ENCODE measurements at regions not wholly inside any gene's neighbourhood (a gene's known extent, or its start where the extent isn't known, plus 50 kb on each side); places are given as distances from the start of the nearest gene placed in this dataset.
"Not testable (repeated sequence)": the region's sequence is repeated elsewhere in the genome, so short reads cannot be mapped to it uniquely, and the experiment has no call there.

DNA sequence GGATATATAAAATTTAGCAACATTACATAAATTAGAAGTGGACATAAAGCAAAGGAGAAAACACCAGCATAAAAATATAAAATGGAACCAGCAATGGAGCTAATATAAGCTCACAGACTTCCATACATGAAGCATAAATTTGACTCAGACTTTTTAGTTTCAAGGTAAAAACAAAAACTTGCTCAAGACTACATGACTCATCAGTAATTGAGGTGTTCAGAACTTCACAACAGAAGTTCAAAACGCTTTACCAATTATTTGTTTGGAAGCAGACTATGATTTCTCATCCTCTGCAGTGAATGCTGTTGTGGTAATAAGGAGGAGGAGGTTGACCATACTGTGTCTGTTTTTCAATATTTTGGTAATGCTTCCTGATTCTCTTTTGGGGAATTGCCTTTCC, 192.0 kb upstream of the MEIS1 start:
- TF ChIP-seq GABPA (IDR thresholded peaks at IDR 0.05; ENCODE audit: low read depth); POLR2AphosphoS5 (IDR thresholded peaks at IDR 0.05; ENCODE audit: low read depth); SPI1 (IDR thresholded peaks at IDR 0.05; ENCODE audit: borderline replicate concordance, low read depth): not testable (repeated sequence)
- TF ChIP-seq, protein P1, sequence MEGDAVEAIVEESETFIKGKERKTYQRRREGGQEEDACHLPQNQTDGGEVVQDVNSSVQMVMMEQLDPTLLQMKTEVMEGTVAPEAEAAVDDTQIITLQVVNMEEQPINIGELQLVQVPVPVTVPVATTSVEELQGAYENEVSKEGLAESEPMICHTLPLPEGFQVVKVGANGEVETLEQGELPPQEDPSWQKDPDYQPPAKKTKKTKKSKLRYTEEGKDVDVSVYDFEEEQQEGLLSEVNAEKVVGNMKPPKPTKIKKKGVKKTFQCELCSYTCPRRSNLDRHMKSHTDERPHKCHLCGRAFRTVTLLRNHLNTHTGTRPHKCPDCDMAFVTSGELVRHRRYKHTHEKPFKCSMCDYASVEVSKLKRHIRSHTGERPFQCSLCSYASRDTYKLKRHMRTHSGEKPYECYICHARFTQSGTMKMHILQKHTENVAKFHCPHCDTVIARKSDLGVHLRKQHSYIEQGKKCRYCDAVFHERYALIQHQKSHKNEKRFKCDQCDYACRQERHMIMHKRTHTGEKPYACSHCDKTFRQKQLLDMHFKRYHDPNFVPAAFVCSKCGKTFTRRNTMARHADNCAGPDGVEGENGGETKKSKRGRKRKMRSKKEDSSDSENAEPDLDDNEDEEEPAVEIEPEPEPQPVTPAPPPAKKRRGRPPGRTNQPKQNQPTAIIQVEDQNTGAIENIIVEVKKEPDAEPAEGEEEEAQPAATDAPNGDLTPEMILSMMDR (IDR thresholded peaks at IDR 0.05; ENCODE audit: insufficient read depth, low read length), result not testable (repeated sequence)
- TF ChIP-seq, protein P2, sequence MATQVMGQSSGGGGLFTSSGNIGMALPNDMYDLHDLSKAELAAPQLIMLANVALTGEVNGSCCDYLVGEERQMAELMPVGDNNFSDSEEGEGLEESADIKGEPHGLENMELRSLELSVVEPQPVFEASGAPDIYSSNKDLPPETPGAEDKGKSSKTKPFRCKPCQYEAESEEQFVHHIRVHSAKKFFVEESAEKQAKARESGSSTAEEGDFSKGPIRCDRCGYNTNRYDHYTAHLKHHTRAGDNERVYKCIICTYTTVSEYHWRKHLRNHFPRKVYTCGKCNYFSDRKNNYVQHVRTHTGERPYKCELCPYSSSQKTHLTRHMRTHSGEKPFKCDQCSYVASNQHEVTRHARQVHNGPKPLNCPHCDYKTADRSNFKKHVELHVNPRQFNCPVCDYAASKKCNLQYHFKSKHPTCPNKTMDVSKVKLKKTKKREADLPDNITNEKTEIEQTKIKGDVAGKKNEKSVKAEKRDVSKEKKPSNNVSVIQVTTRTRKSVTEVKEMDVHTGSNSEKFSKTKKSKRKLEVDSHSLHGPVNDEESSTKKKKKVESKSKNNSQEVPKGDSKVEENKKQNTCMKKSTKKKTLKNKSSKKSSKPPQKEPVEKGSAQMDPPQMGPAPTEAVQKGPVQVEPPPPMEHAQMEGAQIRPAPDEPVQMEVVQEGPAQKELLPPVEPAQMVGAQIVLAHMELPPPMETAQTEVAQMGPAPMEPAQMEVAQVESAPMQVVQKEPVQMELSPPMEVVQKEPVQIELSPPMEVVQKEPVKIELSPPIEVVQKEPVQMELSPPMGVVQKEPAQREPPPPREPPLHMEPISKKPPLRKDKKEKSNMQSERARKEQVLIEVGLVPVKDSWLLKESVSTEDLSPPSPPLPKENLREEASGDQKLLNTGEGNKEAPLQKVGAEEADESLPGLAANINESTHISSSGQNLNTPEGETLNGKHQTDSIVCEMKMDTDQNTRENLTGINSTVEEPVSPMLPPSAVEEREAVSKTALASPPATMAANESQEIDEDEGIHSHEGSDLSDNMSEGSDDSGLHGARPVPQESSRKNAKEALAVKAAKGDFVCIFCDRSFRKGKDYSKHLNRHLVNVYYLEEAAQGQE (IDR thresholded peaks at IDR 0.05; ENCODE audit: insufficient replicate concordance, low read depth), result not testable (repeated sequence)

Measured in HL-60 (cell line).